ENCODE measurements at regions not wholly inside any gene's neighbourhood (a gene's known extent, or its start where the extent isn't known, plus 50 kb on each side); places are given as distances from the start of the nearest gene placed in this dataset.

- no peak overlapping the region for H3K4me3 ChIP-seq (replicated peaks in 1 of 2; ENCODE audit: low read depth in 2 of 2, low read length in 2 of 2)
- no peak for TF ChIP-seq CTCF (IDR thresholded peaks at IDR 0.05; ENCODE audit: low read depth, low read length)
- no peak for DNase-seq (ENCODE audit: low read depth in 2 of 2)
Measured at GRCh38 chr1:78420181-78420580, 70.6 kb upstream of the PTGFR start.

GRCh38 chr1:78420688-78421087 lies 70.1 kb upstream of the PTGFR start:
- TF ChIP-seq CTCF (IDR thresholded peaks at IDR 0.05; ENCODE audit: low read depth, low read length): no peak
- no peak for DNase-seq (ENCODE audit: low read depth in 2 of 2)
- no peak overlapping the region for H3K4me3 ChIP-seq (replicated peaks in 1 of 2; ENCODE audit: low read depth in 2 of 2, low read length in 2 of 2)

GRCh38 chr1:78424720-78425119 lies 66.1 kb upstream of the PTGFR start:
- DNase-seq (ENCODE audit: low read depth in 2 of 2): no peak
- no peak overlapping the region for H3K4me3 ChIP-seq (replicated peaks in 1 of 2; ENCODE audit: low read depth in 2 of 2, low read length in 2 of 2)
- no peak for TF ChIP-seq CTCF (IDR thresholded peaks at IDR 0.05; ENCODE audit: low read depth, low read length)

GRCh38 chr1:78426408-78426807 lies 64.4 kb upstream of the PTGFR start:
- TF ChIP-seq CTCF (IDR thresholded peaks at IDR 0.05; ENCODE audit: low read depth, low read length): no peak
- no peak overlapping the region for H3K4me3 ChIP-seq (replicated peaks in 1 of 2; ENCODE audit: low read depth in 2 of 2, low read length in 2 of 2)
- peak in 1 of 2 donors; percentile 68 for DNase-seq (ENCODE audit: low read depth in 2 of 2)

GRCh38 chr1:78427506-78427905 lies 63.3 kb upstream of the PTGFR start:
- DNase-seq (ENCODE audit: low read depth in 2 of 2): peak; percentile 23 to 33
- TF ChIP-seq CTCF (IDR thresholded peaks at IDR 0.05; ENCODE audit: low read depth, low read length): no peak
- H3K4me3 ChIP-seq (replicated peaks in 1 of 2; ENCODE audit: low read depth in 2 of 2, low read length in 2 of 2): no peak overlapping the region

GRCh38 chr1:78432016-78432415 lies 58.8 kb upstream of the PTGFR start:
- no peak for TF ChIP-seq CTCF (IDR thresholded peaks at IDR 0.05; ENCODE audit: low read depth, low read length)
- no peak for DNase-seq (ENCODE audit: low read depth in 2 of 2)
- H3K4me3 ChIP-seq (replicated peaks in 1 of 2; ENCODE audit: low read depth in 2 of 2, low read length in 2 of 2): no peak overlapping the region

- no peak overlapping the region for H3K4me3 ChIP-seq (replicated peaks in 1 of 2; ENCODE audit: low read depth in 2 of 2, low read length in 2 of 2)
- TF ChIP-seq CTCF (IDR thresholded peaks at IDR 0.05; ENCODE audit: low read depth, low read length): no peak
- DNase-seq (ENCODE audit: low read depth in 2 of 2): no peak
Measured at GRCh38 chr1:78434351-78434750, 56.4 kb upstream of the PTGFR start.

All from cardiac fibroblast (primary cell).